Hematopoietic multipotent progenitor cell (in vitro differentiated cells): ENCODE measurements at regions not wholly inside any gene's neighbourhood (a gene's known extent, or its start where the extent isn't known, plus 50 kb on each side); places are given as distances from the start of the nearest gene placed in this dataset.

Experiments used
- DNase-seq, 3 donors: peaks; one replicate each; pipeline ENCODE4 v3.0.0-alpha.2; 2011 to 2015; ENCODE audit warnings: low read depth in 2 of 3, low spot score in 2 of 3

DNA sequence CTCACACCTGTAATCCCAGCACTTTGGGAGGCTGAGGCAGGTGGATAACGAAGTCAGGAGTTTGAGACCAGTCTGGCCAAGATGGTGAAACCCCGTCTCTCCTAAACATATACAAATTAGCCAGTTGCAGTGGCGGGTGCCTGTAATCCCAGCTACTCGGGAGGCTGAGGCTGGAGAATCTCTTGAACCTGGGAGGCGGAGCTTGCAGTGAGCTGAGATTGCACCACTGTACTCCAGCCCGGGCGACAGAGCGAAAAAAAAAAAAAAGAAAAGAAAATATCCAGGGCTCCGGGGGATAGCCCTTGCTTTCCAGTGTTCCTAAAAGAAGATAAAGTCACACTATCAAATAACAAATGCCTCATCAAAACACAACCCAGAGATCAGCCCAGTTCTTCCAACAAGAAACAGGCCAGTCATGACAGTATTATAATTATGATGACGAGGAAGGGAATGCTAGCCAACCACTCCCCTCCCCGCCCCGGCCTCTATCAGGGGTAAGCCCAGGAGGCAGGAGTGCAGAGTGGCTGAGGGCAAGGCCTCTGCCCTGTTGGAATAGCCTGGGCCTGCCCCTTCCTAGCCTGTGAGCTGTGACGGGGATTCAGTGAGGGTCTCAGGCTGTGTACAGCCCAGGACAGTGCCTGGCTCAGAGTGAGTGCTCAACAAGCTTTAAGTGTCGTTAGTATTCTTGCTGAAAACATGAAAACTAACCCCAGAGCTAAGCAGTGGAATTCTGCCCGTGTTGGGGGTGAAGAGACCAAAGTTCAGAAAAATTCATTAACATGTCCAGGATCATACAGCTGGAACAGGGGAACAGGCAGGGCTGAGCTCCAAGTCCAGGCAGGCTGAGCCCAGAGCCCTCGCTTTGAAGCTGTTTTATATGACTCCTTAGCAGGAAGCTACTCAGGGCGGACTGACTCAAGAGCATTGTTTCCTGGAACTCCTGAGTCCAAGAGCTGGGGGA is 54.3 kb downstream of the FAM241B start:
- no peak for DNase-seq

DNA sequence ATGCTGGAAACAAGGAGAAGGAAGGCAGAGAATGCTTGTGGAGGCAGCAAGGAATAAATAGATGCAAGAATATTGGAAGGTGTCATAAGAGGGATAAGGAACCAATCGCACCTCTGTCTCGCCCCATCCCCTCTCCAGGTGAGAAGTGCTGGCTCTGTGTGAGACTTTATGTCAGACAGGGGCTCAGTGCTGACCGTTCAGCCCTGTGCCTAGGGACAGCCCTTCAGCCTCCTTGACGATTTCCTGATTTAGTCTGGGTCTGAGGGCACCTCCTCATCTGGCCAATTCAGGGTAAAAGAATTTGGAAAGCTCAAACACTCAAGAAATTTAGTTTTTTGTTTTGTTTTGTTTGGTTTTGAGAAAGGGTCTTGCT is 54.9 kb downstream of the FAM241B start:
- no peak for DNase-seq

DNA sequence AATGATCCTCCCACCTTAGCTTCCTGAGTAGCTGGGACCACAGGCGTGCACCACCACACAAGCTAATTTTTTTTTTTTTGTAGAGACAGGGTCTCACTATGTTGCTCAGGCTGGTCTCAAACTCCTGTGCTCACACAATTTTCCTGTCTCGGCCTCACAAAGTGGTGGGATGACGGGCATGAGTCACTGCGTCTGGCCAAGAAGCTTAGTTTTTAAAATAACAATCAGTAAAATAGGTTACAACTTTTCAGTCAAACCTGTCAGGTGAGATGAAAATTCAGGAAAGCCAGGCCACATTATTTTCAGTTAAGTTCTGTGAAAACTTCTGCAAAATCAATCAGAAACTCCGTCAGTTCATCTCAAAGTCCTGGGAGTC is 55.4 kb downstream of the FAM241B start:
- DNase-seq: no peak

DNA sequence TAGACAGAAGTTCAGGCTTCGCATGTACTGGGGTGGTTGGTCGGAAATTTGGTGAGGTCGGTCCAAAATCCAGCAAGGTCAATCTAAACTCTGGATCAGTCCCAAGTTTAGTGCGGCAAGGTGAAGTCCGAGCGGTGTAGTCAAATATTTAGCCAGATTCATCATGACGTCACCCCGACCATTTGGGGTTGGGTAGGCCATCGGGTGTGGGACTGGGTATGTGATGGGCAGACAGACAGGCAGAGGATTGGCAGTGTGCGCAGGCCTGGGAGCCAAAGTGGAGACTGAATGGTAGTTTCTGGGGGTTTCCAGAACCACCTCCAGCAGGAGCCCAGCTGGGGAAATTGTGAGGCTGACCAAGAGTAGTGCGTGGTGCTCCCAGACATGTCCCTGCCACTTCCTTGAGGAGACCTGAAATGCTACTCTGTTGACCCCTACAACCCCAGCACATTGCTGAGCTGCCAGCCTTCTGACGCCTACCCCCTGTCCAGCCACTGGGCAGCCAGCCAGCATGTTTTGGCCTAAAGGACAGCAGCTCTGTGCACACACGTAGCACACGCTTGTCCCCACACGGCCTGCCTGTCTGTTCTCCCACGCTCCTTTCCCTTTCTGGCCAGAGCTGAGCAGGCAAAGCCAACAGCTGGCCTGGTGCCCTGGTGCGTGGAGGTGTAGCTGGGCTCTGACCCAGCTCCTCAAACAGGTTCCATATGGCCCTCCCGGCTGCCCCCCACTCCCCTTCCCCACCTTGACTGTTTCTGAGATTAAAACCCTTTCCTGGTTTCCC is 55.9 kb downstream of the FAM241B start:
- no peak for DNase-seq

DNA sequence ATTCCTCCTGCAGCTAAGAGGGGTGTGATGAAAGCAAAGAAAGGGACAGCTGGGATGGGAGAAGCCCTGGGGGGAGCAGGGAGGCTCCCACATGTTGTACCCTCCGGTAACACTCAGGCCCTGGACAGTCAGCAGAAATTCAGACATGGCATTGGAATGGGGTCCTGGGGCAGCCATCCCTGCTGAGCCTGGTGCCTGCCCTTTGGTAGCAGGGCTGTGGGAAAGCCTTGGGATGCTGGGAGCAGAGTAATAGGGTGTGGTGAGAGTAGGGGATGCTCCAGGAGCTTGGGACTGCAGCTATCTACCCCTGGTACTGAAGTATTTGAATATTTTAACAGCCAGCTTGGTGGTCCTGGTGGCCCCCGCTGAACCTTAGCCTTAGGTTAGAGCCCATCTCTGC is 56.8 kb downstream of the FAM241B start:
- DNase-seq: no peak

DNA sequence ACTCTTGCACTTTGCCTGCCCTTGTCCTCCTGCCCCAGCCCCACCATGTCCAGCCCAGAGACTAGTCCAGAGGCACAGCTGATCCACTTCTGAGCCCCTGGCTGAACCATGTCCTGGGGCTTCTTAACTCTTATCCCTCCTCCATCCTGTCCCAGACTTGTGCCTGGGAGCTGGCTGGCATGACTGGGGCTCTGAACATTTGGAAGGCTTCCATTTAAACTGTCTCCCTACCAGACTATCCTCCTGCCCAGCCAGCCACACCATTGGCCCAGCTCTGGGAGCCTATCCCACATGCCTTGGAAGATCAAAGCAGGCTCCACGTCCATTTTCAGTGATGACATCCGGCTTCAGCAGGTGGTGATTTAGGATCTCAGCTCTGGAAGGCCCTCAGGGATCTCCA is 57.4 kb downstream of the FAM241B start:
- DNase-seq: no peak

DNA sequence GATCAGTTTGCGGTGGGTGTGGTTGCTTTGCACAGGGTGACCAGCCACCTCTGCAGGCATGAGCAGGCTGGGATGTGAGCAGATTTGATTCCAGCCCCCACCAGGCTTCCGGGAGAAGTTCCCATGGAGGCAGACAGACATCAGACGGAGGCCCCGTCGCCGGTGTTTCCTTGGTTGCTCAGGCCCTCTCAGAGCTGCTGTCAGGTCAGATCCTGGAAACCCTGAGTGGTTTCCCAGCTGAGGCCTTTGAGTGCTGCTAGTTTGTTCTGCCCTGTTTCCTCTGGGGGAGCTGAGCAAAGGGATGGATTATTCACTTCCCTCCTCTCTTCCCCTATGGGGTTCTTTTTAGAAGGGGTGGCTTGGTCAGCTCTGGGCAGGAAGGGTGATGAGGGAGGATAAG is 62.2 kb downstream of the FAM241B start:
- DNase-seq: no peak

DNA sequence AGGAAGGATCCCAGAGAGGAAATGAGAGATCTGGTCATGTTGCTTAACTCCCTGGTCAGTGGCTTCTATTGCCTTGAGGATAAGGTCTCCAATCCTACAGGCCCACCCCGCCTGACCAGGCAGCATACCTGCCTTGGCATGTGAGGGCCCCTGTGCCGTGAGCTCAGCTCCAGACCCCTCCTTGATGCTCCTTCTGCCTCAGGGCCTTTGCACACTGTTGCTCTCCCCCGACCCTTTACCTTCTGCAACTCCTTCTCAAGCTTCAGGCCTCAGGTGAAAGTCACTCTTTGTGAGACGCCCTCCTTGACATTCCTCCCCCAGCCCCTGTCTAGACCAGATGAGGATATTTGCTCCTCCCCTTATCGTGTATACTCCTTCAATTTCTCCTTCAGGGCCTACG is 62.8 kb downstream of the FAM241B start:
- no peak for DNase-seq

DNA sequence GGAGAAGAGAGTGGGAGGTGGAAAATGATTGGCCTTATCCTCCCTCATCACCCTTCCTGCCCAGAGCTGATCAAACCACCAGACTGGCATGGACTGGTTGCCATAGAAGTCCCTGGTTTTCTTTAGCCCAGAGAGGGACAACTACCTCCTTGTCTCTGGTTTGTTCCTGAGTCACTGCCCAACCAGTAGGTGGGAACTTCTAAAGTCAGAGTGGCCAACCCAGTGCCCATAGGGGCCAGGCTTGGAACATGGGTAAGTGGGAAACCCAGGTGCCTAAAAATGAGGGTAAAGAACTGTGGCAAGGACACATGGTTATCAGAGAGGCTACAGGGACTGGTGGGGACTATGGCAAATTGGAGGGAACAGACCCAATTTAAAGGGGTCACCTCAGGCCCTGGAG is 63.8 kb downstream of the FAM241B start:
- DNase-seq: no peak

DNA sequence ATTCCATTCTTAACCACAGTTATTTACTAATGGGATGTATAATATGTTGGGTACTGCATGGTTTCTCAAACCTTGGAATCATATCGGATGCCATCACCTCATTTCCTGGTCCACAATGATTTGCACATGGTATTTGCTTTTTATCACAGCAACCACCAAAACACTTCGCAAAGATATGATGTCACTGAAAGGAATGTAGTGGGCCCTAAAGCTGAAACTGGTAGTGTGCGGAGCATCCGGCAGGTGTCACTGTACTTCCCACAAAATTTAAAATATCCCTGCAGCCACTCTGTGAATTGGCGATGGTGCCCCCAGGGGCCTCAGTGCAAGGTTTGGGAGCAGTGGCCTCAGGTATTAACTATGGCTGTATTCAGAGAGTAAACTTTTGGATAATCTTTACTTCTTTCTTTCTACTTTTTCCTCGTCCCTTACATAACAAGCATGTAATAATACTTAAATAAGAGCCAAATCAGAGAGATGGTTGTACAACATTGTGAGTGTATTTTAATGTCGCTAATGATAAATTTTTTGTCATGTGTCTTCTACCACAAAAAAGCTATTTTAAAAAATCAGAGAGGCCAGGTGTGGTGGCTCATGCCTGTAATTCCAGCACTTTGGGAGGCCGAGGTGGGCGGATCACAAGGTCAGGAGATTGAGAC is 66.2 kb downstream of the FAM241B start:
- peak in 2 of 3 donors; percentile 25 to 50 for DNase-seq

DNA sequence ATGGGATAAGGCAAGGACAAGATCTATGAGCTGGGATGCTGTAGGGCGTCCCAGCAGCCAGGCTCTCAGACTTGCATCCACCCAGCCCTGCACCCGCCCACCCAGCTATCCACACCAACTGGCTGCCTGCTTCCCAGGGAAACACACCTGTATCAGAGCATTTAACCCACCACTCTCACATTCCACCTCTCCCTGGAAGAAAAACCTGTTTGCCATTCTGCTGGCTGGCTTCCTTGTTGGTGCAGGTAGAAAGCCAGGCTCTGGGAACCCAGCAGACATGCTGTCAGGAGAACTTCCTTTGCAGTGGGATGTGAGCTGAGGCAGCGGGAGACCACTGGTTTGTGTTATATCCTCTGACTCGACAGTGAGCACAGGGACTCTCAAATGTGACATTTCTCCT is 67.0 kb downstream of the FAM241B start:
- DNase-seq: no peak

DNA sequence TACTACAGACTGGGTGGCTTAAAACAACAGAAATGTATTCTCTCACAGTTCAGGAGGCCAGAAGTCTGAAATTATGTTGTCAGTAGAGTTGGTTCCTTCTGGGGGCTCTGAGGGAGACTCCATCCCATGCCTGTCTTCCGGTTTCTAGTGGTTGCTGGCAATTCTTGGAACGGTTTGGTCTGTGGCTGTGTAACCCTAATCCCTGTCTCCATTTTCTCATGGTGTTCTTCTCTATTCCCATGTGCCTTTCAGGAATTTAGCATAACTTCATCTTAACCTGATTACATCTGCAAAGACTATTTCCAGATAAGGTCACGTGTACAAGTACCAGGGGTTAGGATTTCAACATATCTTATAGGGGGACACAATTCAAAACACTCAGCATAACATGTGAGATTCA is 73.2 kb downstream of the FAM241B start:
- DNase-seq: no peak

DNA sequence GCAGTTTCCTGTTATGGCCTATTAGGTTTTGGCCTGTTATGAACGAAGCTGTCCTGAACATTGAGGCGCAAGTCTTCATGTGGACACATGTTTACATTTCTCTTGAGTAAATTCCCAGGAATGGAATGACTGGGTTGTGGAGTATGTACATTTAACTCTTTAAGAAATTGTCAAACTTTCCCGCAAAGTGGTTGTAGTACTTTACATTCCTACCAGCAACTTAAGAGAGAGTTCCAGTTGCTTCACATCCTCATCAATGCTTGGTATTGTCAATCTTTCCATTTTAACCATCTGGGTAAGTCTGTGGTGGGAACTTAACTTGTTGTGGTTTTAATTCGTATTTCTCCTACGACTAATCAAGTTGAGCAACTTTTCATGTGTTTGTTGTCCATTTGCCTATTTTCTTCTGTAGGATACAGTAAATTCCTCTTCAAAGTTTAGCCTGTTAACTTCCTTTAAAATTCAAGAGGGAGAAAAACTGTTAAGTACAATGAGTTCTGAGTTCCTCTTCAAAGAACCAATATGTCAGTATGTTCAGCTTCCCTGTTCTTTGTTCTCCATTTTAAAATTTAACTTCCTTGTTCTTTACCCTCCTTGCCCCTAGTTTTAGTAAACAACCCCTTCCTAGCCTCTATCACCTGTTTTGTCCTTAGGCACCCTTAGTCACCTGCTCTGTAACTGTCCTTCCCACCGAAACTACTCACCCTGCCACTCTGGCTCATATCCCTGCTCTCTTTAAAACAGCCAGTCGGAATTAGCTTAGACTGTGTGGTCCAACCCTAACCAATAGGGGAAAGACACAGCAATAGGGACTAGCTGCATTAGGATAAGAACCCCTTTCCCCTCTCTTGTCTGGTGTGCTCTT is 74.0 kb downstream of the FAM241B start:
- DNase-seq: no peak

DNA sequence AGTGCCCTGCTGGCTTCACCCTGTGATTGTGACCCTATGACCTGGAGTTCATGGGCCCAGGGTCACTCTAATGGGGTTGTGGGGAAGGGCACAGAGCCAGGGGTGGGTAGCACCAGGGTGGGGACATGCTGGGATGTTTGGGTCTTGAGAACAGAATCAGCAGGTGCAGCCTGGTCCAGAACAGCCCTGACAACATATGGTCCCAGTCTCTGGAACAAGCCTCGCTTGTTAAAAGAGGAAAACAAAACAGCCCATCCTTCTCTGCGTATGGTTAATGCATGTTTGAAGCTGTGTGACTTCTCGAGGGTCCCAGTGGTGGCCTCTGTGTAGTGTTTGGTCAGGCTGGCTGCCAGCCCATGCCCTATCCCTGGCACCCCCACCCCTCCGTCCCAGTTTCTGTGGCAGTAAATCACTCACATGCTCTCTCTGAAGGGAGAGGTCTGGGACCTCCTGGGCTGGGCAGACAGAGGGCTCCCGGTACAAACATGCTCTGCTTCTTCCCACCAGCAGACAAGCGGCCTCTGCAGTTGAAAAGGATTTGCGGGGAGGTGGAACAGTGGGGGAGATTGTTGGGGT is 79.4 kb downstream of the FAM241B start:
- DNase-seq: no peak

DNA sequence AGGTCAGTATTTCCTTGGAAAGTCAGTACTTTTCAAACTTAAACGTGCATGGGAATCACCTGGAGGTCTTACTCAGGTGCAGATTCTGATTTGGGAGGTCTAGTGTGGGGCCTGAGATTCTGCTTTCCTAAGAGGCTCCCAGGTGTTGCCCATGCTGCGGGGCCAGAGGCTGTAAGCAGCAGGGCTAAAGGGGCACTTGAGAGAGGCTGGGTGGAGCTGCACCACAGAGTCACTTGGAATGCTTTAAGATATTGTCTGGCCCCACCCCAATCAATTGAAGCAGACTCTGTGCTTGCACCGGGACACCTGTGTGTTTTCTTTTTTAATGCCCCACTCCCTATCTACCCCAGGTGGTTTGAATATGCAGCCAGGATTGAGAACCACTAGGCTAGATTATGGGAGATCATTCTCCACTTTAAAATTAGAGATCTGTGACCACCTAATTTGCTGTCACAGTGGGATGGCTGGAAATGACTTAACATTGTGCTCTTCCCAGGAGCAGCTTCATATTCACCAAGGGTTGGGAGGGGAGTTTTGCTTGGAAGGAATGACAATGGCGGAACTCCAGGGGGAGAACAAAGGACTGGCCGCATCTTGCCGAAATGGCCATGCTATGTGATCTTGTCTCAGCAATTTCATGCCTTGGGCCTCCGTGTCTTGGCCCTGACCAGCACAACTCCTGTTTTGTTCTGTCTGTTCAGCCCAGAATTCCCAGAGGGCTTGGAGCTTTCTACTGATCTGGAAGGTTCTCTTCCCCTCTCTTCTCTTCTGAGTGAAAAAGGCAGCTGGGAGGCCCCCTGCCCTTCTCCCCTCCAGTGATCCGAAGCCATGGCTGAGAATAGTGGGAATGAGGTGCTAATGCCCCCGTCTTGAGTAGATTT is 80.2 kb downstream of the FAM241B start:
- DNase-seq: no peak

DNA sequence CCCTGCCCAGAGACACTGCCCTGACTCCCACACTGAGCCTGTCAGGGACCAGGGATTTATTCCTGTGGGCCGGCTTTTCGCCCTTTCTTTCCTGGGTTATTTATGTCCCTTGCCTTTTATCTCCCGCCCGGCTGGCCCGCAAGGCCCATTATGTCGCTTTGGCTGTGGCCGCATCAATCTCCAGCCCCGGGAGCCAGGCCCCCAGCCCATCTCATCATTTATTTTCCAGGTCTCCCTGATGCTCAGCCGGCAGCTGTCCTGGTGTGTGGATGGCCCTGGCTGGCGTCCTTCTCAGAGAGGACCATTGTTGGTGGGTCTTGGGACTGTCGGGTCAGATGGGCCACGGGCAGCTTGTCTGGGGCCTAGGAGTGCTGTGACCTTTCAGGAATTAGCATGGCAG is 82.3 kb downstream of the FAM241B start:
- no peak for DNase-seq

DNA sequence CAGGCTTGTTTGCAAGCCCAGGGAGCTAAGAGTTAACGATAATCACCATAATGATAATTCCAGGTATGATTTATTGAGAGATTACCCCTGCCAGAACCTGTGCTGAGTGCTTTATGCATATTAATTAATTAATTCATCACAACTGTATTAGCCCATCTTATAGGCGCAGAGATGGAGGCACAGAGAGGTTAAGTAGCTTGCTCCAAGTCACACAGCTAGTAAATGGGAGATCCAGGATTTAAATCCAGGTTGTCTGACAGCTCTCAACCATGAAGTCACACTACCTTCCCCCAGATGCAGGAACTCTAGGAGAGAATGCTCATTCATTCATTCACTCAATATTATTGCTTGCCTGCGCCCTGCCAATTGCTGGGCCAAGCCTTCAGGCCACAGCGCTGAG is 84.5 kb downstream of the FAM241B start:
- DNase-seq: no peak

DNA sequence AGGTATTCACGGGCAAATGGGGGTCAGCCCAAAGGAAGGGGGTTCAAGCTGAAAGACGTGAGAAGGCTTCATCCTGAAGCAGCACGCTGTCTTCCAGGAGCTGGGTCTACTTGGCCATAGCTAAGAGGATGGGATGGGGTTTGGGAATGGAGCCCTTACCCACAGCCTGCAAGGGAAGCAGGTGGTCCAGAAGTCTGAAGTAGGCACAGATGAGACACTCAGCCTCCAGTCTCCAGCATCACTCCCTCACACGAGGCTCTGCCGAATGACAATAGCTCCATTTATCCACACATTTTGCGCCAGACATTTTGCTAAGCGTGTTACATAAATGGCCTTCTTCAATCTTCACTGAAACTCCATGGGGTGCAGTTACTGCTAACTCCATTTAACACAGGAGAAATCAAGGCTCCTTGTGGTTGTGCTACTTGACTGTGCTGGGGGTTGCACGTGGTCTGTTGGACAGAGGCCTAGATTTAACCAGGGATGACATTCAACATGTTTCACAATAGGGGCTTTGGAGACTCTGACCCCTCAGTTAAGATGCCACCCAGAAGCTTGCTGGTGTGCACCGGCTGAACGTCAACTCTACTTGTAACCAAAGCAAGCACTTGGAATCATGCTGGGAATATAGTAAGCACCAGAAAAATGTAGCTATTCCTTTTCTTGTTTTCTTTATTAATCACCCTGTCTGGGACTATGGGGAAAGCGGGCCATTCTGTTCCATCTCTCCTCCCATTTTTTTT is 85.3 kb downstream of the FAM241B start:
- DNase-seq: no peak
